Muscle of leg (tissue), 3 donors: ENCODE measurements at regions not wholly inside any gene's neighbourhood (a gene's known extent, or its start where the extent isn't known, plus 50 kb on each side); places are given as distances from the start of the nearest gene placed in this dataset.
A peak's percentile ranks its signal among the peaks of the same experiment; 100 is the strongest.

Experiments
- DNase-seq: peaks from one replicate; pipeline ENCODE4 v3.0.0; 2013
- H3K27ac ChIP-seq: one replicate; pipeline ENCODE4 v1.5.1; 2013; ENCODE audit warnings: mild to moderate bottlenecking, low read length, control low read depth
- H3K27me3 ChIP-seq: one replicate; pipeline ENCODE4 v1.6.1; 2013; ENCODE audit warnings: low read length; ENCODE audit not compliant: control insufficient read depth, insufficient read depth
- H3K36me3 ChIP-seq: one replicate; pipeline ENCODE4 v1.6.1; 2013; ENCODE audit warnings: low read length; ENCODE audit not compliant: control insufficient read depth, insufficient read depth
- H3K4me1 ChIP-seq: one replicate; pipeline ENCODE4 v1.6.1; 2013; ENCODE audit warnings: low read length; ENCODE audit not compliant: control insufficient read depth, insufficient read depth
- H3K4me3 ChIP-seq: one replicate; pipeline ENCODE4 v1.5.1; 2013; ENCODE audit warnings: low read length, control low read depth
- H3K9me3 ChIP-seq: replicated peaks from 2 replicates; pipeline ENCODE4 v1.6.1; 2013; ENCODE audit warnings: low read depth, low read length; ENCODE audit not compliant: control insufficient read depth
- WGBS: methylation state at CpG from one replicate; pipeline ENCODE4 v1.1.5; 2013; ENCODE audit warnings: missing lambda C conversion rate; ENCODE audit not compliant: insufficient coverage; 5-methylcytosine and 5-hydroxymethylcytosine counted together

DNA sequence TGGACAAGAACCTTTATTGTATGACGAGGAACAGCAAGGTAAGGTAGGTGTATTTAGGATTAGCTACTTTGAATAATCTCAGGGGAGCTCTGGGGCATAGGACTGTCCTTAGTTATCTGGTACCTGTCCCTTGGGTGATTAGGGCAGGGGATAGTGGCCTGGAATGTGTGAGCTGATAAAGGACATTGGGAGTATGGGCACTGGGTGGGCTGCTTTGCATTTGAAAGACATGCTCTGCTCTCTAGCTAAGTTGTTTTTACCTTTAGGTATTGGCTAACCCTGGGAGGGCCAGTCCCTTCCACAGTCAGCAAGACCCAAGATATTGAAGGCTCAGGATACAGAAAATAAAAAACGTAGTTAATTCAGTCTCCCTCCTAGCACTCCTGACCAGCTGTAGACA lies 282.8 kb upstream of the C9orf72 start:
- H3K9me3 ChIP-seq: no peaks in the 10 kb centered on the region
- H3K36me3 ChIP-seq: no peaks in the 10 kb centered on the region
- H3K4me1 ChIP-seq: no peaks in the 10 kb centered on the region
- H3K27ac ChIP-seq: no peak overlapping the region
- DNase-seq: no peak
- H3K27me3 ChIP-seq: no peaks in the 10 kb centered on the region
- H3K4me3 ChIP-seq: no peak overlapping the region
- 100% methylated on average over 1 of the region's 2 CpGs for WGBS

DNA sequence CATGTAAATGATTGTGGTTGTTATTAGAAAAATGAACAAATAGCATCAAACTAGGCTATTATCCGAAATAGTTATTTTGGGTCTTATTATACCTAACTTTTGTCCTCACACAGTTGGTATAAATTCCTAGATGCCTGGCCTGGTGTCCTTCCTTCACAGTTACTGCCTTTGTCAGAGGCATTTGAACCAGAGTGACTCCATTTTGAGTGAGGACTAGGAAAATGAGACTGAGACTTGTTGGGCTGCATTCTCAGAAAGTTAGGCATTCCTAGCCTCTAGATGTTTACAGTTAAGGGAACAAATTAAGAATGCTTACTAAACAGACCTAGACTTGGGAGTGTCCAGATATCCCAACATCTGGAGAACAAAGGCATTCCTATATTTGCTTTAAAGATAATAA lies 283.5 kb upstream of the C9orf72 start:
- Histone ChIP-seq H3K4me3 (no peak overlapping the region), H3K27ac (no peak overlapping the region), H3K9me3 (no peaks in the 10 kb centered on the region), H3K4me1 (no peaks in the 10 kb centered on the region), H3K36me3 (no peaks in the 10 kb centered on the region), H3K27me3 (no peaks in the 10 kb centered on the region)
- DNase-seq: no peak
- whole genome bisulfite sequencing: no CpG with 5 or more reads among the region's 1 CpG

DNA sequence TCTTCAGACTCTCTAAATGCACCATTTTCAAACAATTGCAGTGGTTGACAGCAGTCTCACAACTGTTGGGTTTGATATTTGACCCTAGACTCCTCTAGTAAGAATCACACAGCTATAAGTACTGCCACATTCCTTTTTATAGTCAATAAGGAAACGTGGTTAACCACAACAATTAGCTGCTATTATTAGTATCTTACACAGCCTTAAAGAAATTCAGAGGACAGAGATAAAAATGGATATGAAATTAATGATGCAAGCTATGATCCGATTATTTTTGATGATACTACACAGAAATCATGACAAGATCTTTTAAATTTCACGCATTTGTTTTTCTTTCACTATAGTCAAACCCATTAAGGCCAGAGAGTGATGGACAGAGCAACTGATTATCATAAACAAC lies 288.6 kb upstream of the C9orf72 start:
- H3K36me3 ChIP-seq: no peaks in the 10 kb centered on the region
- no CpG with 5 or more reads among the region's 3 CpGs for WGBS
- no peaks in the 10 kb centered on the region for H3K27me3 ChIP-seq
- no peak overlapping the region for H3K4me3 ChIP-seq
- H3K27ac ChIP-seq: no peak overlapping the region
- no peaks in the 10 kb centered on the region for H3K9me3 ChIP-seq
- no peaks in the 10 kb centered on the region for H3K4me1 ChIP-seq
- DNase-seq: no peak

DNA sequence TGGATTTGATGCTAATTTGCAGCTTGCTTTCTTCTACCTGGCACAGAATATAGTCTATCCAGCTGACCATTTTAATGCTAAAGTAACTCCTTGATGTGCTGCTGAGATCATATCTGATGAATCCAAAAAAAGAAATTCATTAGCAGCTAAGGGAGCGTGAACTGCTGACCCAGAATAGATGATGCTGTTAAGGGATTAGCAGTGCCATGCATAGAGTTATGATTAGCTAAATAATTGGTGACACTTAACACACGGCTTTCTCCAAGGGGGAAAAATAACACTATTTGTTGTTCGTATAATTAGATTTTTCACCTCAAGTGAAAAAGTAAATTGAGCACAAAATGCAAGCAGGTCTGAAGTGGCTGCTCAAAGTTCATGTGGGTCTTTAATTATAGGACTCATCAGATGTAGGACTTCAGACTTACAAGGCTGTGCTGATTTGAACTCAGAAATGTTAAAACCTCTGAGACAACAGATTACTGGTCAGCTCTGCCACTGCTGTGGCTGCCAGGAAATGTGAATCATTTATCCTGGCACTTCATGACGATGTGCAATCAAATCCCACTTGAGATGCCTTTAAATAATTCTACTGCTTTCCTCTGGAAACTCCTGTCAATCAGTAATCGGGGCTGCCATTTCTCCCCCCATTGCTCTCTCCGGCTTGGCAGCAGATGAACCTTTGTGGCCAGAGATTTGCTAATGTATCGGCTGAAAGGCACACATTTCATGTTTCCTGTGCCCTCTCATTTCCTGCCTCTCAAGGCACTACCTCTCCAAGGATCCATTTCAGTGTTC lies 291.6 kb upstream of the C9orf72 start:
- Histone ChIP-seq H3K27ac (no peak overlapping the region), H3K27me3 (no peaks in the 10 kb centered on the region), H3K4me1 (no peaks in the 10 kb centered on the region), H3K36me3 (no peaks in the 10 kb centered on the region), H3K4me3 (no peak overlapping the region), H3K9me3 (no peaks in the 10 kb centered on the region)
- DNase-seq: peak; percentile 16
- WGBS: 50% methylated on average over 7 of the region's 7 CpGs

DNA sequence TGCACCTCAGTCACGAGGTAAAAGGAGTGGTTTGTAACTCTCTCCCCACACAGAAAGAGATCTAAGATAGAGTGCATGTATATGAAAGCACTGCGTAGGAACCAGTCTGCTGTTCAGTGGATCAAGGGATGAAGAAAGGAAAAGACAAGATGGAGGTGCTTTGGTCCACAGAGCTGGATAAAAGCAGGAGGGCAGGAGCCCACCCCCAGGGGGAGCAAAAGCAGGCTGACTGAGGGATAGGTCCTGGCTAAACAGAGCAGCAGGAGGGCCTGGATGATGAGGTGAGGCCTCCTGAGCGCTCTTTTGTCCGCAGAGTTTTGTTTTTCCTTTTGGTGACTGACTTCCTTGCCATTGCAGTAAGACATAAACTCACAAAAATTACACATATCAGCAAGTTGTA lies 293.5 kb upstream of the C9orf72 start:
- H3K27ac ChIP-seq: no peak overlapping the region
- H3K4me3 ChIP-seq: no peak overlapping the region
- 100% methylated on average over 1 of the region's 4 CpGs for WGBS
- no peaks in the 10 kb centered on the region for H3K4me1 ChIP-seq
- H3K36me3 ChIP-seq: no peaks in the 10 kb centered on the region
- DNase-seq: no peak
- no peaks in the 10 kb centered on the region for H3K27me3 ChIP-seq
- H3K9me3 ChIP-seq: no peaks in the 10 kb centered on the region

DNA sequence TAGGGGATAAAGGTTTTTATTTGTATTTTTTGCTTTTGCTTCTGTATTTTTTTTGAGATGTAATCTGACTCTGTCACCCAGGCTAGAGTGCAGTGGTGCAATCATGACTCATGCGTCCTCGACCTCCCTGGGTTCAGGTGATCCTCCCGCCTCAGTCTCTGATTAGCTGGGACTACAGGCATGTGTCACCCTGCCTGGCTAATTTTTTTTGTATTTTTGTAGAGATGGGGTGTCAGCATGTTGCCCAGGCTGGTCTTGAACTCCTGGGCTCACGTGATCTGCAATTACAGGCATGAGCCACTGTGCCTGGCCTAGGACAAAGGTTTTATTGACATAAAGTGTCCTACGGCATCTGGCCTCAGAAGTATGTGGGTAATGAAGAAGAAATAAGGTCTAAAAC lies 297.1 kb upstream of the C9orf72 start:
- no peaks in the 10 kb centered on the region for H3K27me3 ChIP-seq

DNA sequence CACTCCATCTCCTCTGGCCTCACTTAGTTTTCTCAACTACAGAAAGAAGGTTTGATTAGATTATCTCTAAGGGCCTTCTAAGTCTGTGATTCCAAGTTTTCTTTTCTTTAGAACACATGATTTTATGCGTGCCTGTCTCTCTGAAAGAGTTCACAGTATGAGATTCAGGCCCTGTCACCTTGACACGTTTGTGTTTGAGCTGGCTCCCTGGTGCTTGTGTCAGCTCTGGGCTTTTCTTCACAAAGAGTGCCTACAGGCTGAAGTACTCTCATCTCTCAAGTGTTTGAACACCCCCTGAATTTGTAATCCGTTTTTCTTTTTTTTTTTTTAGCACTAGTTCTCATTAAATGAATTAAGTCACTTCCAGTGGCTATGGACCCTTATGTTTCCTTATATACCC lies 306.9 kb upstream of the C9orf72 start:
- Histone ChIP-seq H3K4me1 (no peaks in the 10 kb centered on the region), H3K27me3 (no peaks in the 10 kb centered on the region), H3K36me3 (no peaks in the 10 kb centered on the region), H3K4me3 (no peak overlapping the region), H3K9me3 (no peaks in the 10 kb centered on the region), H3K27ac (no peak overlapping the region)
- DNase-seq: no peak
- WGBS: 47% methylated on average over 2 of the region's 3 CpGs

More for the DNA sequence above, 297.1 kb upstream of the C9orf72 start:
- DNase-seq: no peak
- Histone ChIP-seq H3K36me3 (no peaks in the 10 kb centered on the region), H3K4me3 (no peak overlapping the region), H3K27ac (no peak overlapping the region), H3K9me3 (no peaks in the 10 kb centered on the region), H3K4me1 (no peaks in the 10 kb centered on the region)
- 83% methylated on average over 2 of the region's 5 CpGs for WGBS

DNA sequence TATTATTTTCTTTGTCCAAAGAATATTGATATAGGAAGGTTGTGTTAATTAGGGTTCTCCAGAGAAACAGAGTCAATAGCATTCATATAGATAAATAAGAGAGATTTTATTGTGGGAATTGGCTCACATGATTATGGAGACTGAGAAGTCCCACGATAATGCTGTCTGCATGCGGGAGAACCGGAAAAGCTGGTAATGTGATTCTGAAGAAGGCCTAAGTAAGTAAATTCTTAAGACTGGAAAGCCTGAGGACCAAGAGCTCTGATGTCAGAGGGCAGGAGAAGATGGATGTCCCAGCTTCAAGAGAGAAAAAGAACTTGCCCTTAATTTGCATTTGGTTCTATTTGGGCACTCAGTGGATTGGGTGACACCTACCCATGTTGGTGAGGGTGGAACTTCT lies 307.4 kb upstream of the C9orf72 start:
- H3K9me3 ChIP-seq: no peaks in the 10 kb centered on the region
- WGBS: 100% methylated on average over 3 of the region's 3 CpGs

DNA sequence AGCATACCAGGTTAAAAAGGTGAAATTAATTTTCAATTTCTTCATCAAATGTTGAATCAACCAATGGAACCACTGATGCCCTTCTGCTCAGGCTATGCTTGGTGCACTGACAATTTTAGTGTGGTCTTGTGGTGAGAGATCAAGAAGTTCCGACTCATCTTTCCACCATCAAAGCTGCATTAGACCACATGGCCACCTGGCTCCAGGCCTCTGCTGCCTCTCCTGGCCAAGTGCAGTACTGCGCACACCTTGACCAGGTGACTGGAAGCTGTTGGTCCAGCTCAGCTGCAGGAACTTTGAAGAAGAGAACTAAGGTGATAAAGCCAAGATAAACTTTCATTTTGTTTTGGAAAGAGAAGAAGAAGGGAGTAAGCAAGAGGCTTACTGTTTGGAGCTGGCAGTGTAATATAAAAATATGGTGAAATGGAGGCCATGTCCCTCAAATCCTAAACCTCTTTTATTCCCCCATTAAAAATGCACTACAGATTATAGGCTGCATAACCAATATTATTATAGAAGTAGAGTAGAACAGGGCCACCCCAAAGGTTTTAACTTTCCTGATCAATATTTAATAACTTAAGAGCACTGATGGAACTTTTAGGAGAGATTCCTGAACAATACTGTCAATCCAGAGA lies 315.5 kb upstream of the C9orf72 start:
- 80% methylated on average over 1 of the region's 2 CpGs for WGBS
- no peak overlapping the region for H3K4me3 ChIP-seq
- H3K4me1 ChIP-seq: no peaks in the 10 kb centered on the region
- no peaks in the 10 kb centered on the region for H3K9me3 ChIP-seq
- no peaks in the 10 kb centered on the region for H3K27me3 ChIP-seq
- H3K27ac ChIP-seq: no peak overlapping the region
- DNase-seq: no peak
- H3K36me3 ChIP-seq: no peaks in the 10 kb centered on the region

More for the DNA sequence above, 307.4 kb upstream of the C9orf72 start:
- no peaks in the 10 kb centered on the region for H3K36me3 ChIP-seq
- no peak overlapping the region for H3K27ac ChIP-seq
- no peaks in the 10 kb centered on the region for H3K27me3 ChIP-seq
- DNase-seq: no peak
- no peaks in the 10 kb centered on the region for H3K4me1 ChIP-seq
- no peak overlapping the region for H3K4me3 ChIP-seq

DNA sequence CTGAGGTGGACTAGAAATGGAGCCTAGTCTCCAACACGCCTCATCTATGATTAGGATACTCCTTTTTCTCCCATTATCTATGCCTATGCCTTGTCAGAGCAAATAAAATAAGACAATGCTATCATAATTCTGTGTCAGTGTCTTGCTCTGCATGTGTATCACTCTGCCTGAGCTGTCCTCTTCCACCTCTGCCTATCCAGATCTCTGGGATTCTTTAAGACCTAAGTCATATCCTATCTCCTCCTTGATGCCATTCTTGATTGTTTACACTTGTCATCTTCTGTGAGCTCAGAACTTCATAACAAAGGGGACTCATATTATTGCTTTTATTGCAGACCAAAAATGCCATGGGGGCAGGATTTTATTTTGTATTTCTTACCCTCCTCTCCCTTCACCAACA lies 351.2 kb upstream of the C9orf72 start:
- H3K4me3 ChIP-seq: no peak overlapping the region
- no peak overlapping the region for H3K27ac ChIP-seq
- no peaks in the 10 kb centered on the region for H3K4me1 ChIP-seq
- no peaks in the 10 kb centered on the region for H3K9me3 ChIP-seq
- no peaks in the 10 kb centered on the region for H3K36me3 ChIP-seq
- 71% methylated on average over 1 of the region's 1 CpG for WGBS
- H3K27me3 ChIP-seq: no peaks in the 10 kb centered on the region
- DNase-seq: no peak
